ENCODE measurements at regions not wholly inside any gene's neighbourhood (a gene's known extent, or its start where the extent isn't known, plus 50 kb on each side); places are given as distances from the start of the nearest gene placed in this dataset.

DNA sequence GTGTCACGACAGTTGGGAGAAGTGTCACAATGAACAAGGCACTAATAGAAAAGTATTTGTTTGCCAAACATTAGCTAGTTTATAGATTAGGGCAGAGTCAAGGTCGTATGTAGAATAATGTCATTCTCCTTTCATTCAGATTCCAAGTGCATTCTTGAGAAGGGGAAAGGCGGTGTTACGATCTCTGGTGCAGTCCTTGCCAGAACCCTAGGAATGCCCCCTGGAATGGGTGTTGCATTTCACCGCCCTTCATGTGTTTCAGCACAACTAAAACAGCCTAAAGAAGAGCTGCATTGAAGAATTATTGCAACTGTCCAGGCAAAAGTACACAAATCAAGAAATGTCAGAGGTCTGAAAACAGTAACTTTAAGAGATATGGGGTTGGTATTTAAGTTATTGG is 721.0 kb upstream of the WWC1 start:
- Histone ChIP-seq H3K36me3 (ENCODE audit: control insufficient read depth in 1 of 2, insufficient read depth in 2 of 2, low read length in 1 of 2) (no peaks in the 10 kb centered on the region), H3K27me3 (ENCODE audit: control insufficient read depth in 1 of 2, insufficient read depth in 2 of 2, low read length in 1 of 2) (peaks cover 0 to 2% of the 10 kb centered on the region in 2 donors), H3K4me3 (ENCODE audit: low read length in 2 of 2) (no peak overlapping the region), H3K9me3 (ENCODE audit: control insufficient read depth, low read length) (no peaks in the 10 kb centered on the region), H3K27ac (ENCODE audit: low read depth in 1 of 2, low read length in 2 of 2) (no peak overlapping the region), H3K4me1 (ENCODE audit: control insufficient read depth in 1 of 2, insufficient read depth in 2 of 2, low read length in 2 of 2) (no peaks in the 10 kb centered on the region)
- DNase-seq (no peak), ATAC-seq (ENCODE audit: low FRiP score) (no peak)
- intact Hi-C loops (cut with DNase I) = loop anchor here (10.0 kb wide), 2 partner anchors 454 to 644 kb away; no protein-coding TSS in a partner anchor
- 46 to 48% methylated on average over 5 of the region's 5 CpGs for WGBS, 2 donors

GRCh38 chr5:167571824-167572223 is 719.6 kb upstream of the WWC1 start:
- whole genome bisulfite sequencing, 2 donors = 68 to 72% methylated on average over 3 of the region's 3 CpGs
- DNase-seq (no peak), ATAC-seq (ENCODE audit: low FRiP score) (no peak)
- Histone ChIP-seq H3K27ac (ENCODE audit: low read depth in 1 of 2, low read length in 2 of 2) (no peak overlapping the region), H3K4me1 (ENCODE audit: control insufficient read depth in 1 of 2, insufficient read depth in 2 of 2, low read length in 2 of 2) (no peaks in the 10 kb centered on the region), H3K27me3 (ENCODE audit: control insufficient read depth in 1 of 2, insufficient read depth in 2 of 2, low read length in 1 of 2) (peaks cover 0 to 2% of the 10 kb centered on the region in 2 donors), H3K9me3 (ENCODE audit: control insufficient read depth, low read length) (no peaks in the 10 kb centered on the region), H3K36me3 (ENCODE audit: control insufficient read depth in 1 of 2, insufficient read depth in 2 of 2, low read length in 1 of 2) (no peaks in the 10 kb centered on the region), H3K4me3 (ENCODE audit: low read length in 2 of 2) (no peak overlapping the region)
- intact Hi-C loops (cut with DNase I) = loop anchor here (10.0 kb wide), 2 partner anchors 453 to 643 kb away; no protein-coding TSS in a partner anchor

DNA sequence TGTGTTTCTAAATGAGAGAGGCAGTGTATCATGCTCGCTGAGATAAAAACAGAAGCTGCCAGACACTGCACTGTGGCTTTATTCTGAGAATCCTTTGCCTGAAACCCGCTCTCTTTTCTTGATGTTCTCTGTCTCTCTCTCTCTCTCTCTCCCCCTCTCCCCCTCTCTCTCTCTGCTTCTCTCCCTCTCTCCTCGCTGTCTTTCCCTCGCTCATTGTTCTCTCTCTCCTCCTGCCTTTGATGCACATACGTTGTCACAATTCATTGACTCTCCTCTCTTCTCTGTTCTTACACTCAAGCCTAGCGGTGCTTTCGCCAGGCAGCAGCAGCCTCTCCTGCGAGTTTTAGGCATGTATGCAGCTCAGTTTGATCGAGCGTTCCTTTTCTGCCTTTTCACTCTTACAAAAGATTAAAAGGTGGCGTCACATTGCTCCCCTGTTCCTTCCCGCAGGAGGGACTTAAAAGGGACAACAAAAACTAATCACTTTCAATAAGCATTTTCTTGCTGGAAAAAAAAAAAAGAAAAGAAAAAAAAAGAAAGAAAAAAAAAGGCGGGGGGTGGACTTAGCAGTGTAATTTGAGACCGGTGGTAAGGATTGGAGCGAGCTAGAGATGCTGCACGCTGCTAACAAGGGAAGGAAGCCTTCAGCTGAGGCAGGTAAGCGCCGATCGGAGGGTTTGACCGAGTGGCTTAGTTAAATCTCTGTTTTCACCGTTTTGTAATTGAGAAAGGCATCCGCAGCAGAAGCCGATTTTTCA is 717.9 kb upstream of the WWC1 start:
- Histone ChIP-seq H3K27ac (ENCODE audit: low read depth in 1 of 2, low read length in 2 of 2) (no peak overlapping the region), H3K36me3 (ENCODE audit: control insufficient read depth in 1 of 2, insufficient read depth in 2 of 2, low read length in 1 of 2) (no peaks in the 10 kb centered on the region), H3K4me3 (ENCODE audit: low read length in 2 of 2) (peak overlapping the region; percentile 34 to 41), H3K27me3 (ENCODE audit: control insufficient read depth in 1 of 2, insufficient read depth in 2 of 2, low read length in 1 of 2) (peaks cover 0 to 2% of the 10 kb centered on the region in 2 donors), H3K9me3 (ENCODE audit: control insufficient read depth, low read length) (peaks cover 1% of the 10 kb centered on the region), H3K4me1 (ENCODE audit: control insufficient read depth in 1 of 2, insufficient read depth in 2 of 2, low read length in 2 of 2) (no peaks in the 10 kb centered on the region)
- no peak for DNase-seq
- peak; percentile 36 for ATAC-seq (ENCODE audit: low FRiP score)
- intact Hi-C loops (cut with DNase I) = loop anchor here (10.0 kb wide), 2 partner anchors 451 to 641 kb away; no protein-coding TSS in a partner anchor
- WGBS, 2 donors = 1 to 3% methylated on average over 23 of the region's 23 CpGs

DNA sequence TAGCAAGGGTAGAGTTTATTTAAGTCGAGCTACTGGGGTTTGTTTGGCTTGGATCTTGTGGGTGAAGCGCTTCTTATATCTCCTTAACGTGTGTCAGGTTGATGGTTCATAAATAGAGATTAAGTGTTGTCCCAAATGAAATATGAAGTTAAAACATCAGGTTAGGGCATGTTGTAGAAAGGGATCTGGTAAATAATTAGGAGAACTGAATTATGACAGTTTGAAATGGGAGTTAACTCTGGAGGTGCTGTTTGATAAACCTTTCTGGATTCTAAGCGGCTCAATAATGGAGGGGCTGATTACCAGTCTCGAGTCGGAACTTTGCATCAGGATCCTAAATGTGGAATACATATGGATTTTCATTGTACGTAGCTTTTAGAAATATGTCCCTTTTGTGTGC is 717.0 kb upstream of the WWC1 start:
- ATAC-seq (ENCODE audit: low FRiP score) = no peak
- H3K27me3 ChIP-seq (ENCODE audit: control insufficient read depth in 1 of 2, insufficient read depth in 2 of 2, low read length in 1 of 2) = peaks cover 0 to 2% of the 10 kb centered on the region in 2 donors
- H3K36me3 ChIP-seq (ENCODE audit: control insufficient read depth in 1 of 2, insufficient read depth in 2 of 2, low read length in 1 of 2) = no peaks in the 10 kb centered on the region
- DNase-seq = no peak
- no peak overlapping the region for H3K4me3 ChIP-seq (ENCODE audit: low read length in 2 of 2)
- peaks cover 1% of the 10 kb centered on the region for H3K9me3 ChIP-seq (ENCODE audit: control insufficient read depth, low read length)
- intact Hi-C loops (cut with DNase I) = loop anchor here (10.0 kb wide), 2 partner anchors 450 to 640 kb away; no protein-coding TSS in a partner anchor
- 34 to 38% methylated on average over 7 of the region's 7 CpGs for WGBS, 2 donors
- H3K27ac ChIP-seq (ENCODE audit: low read depth in 1 of 2, low read length in 2 of 2) = no peak overlapping the region
- H3K4me1 ChIP-seq (ENCODE audit: control insufficient read depth in 1 of 2, insufficient read depth in 2 of 2, low read length in 2 of 2) = no peaks in the 10 kb centered on the region

DNA sequence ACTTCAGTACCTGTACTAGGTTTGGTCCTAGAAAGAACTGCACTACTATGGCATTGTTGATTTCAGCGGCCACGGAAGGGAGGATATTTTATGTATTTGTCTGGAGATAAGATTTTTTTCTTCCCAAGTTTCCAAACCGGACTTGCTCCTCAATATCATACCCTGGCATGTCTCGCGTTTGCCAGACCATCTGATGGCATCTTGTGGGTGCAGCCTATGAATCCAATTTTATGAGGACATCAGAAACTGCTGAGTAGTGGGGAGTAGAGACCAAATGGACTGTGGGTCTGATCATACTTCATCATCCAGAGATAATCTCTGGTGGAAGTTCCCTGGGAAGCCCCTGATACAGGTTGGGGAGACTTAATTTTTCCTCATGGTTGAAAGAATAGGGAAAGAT is 716.1 kb upstream of the WWC1 start:
- Histone ChIP-seq H3K27ac (ENCODE audit: low read depth in 1 of 2, low read length in 2 of 2) (no peak overlapping the region), H3K9me3 (ENCODE audit: control insufficient read depth, low read length) (peaks cover 1% of the 10 kb centered on the region), H3K36me3 (ENCODE audit: control insufficient read depth in 1 of 2, insufficient read depth in 2 of 2, low read length in 1 of 2) (no peaks in the 10 kb centered on the region), H3K27me3 (ENCODE audit: control insufficient read depth in 1 of 2, insufficient read depth in 2 of 2, low read length in 1 of 2) (peaks cover 0 to 2% of the 10 kb centered on the region in 2 donors), H3K4me1 (ENCODE audit: control insufficient read depth in 1 of 2, insufficient read depth in 2 of 2, low read length in 2 of 2) (no peaks in the 10 kb centered on the region), H3K4me3 (ENCODE audit: low read length in 2 of 2) (no peak overlapping the region)
- intact Hi-C loops (cut with DNase I) = loop anchor here (10.0 kb wide), 2 partner anchors 449 to 639 kb away; no protein-coding TSS in a partner anchor
- ATAC-seq (ENCODE audit: low FRiP score) (no peak), DNase-seq (no peak)
- 73 to 82% methylated on average over 5 of the region's 5 CpGs for WGBS, 2 donors

- DNase-seq (no peak), ATAC-seq (ENCODE audit: low FRiP score) (no peak)
- Histone ChIP-seq H3K36me3 (ENCODE audit: control insufficient read depth in 1 of 2, insufficient read depth in 2 of 2, low read length in 1 of 2) (no peaks in the 10 kb centered on the region), H3K4me3 (ENCODE audit: low read length in 2 of 2) (no peak overlapping the region), H3K27me3 (ENCODE audit: control insufficient read depth in 1 of 2, insufficient read depth in 2 of 2, low read length in 1 of 2) (peaks cover 0 to 2% of the 10 kb centered on the region in 2 donors), H3K27ac (ENCODE audit: low read depth in 1 of 2, low read length in 2 of 2) (no peak overlapping the region), H3K4me1 (ENCODE audit: control insufficient read depth in 1 of 2, insufficient read depth in 2 of 2, low read length in 2 of 2) (no peaks in the 10 kb centered on the region), H3K9me3 (ENCODE audit: control insufficient read depth, low read length) (peaks cover 1% of the 10 kb centered on the region)
- WGBS, 2 donors = 78 to 82% methylated on average over 2 of the region's 2 CpGs
- intact Hi-C loops (cut with DNase I) = loop anchor here (10.0 kb wide), 2 partner anchors 449 to 639 kb away; no protein-coding TSS in a partner anchor
These were observed 715.3 kb upstream of the WWC1 start for GRCh38 chr5:167576126-167576525.

- Histone ChIP-seq H3K4me1 (ENCODE audit: control insufficient read depth in 1 of 2, insufficient read depth in 2 of 2, low read length in 2 of 2) (no peaks in the 10 kb centered on the region), H3K36me3 (ENCODE audit: control insufficient read depth in 1 of 2, insufficient read depth in 2 of 2, low read length in 1 of 2) (no peaks in the 10 kb centered on the region), H3K27ac (ENCODE audit: low read depth in 1 of 2, low read length in 2 of 2) (no peak overlapping the region), H3K9me3 (ENCODE audit: control insufficient read depth, low read length) (peaks cover 1% of the 10 kb centered on the region), H3K4me3 (ENCODE audit: low read length in 2 of 2) (no peak overlapping the region), H3K27me3 (ENCODE audit: control insufficient read depth in 1 of 2, insufficient read depth in 2 of 2, low read length in 1 of 2) (peaks cover 0 to 2% of the 10 kb centered on the region in 2 donors)
- intact Hi-C loops (cut with DNase I) = loop anchor here (10.0 kb wide), 2 partner anchors 448 to 638 kb away; no protein-coding TSS in a partner anchor
- ATAC-seq (ENCODE audit: low FRiP score) (no peak), DNase-seq (no peak)
- WGBS, 2 donors = 22 to 26% methylated on average over 4 of the region's 4 CpGs
These were observed 714.5 kb upstream of the WWC1 start for GRCh38 chr5:167576897-167577296.

DNA sequence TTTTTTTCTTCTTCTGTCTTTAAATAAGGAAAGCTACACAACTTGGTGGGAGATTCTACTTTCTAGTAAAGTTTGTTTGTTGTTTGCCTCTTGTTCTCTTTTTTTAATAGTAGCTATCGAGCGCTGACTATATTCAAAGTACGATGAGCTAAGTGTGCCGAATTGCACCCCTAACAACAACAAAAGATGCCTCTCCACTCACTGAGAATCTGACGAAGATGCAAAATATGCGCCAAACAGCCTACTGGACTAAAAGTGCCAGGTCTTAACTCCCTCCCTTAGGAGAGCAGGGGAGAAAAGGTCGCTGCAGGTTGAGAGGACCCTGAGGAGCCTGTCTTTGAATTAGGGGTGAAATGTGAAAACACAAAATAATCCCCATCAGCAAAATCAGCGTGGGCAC is 713.8 kb upstream of the WWC1 start:
- H3K4me3 ChIP-seq (ENCODE audit: low read length in 2 of 2) = no peak overlapping the region
- H3K9me3 ChIP-seq (ENCODE audit: control insufficient read depth, low read length) = peaks cover 1% of the 10 kb centered on the region
- 86 to 88% methylated on average over 8 of the region's 8 CpGs for WGBS, 2 donors
- intact Hi-C loops (cut with DNase I) = loop anchor here (10.0 kb wide), 2 partner anchors 447 to 637 kb away; no protein-coding TSS in a partner anchor
- H3K4me1 ChIP-seq (ENCODE audit: control insufficient read depth in 1 of 2, insufficient read depth in 2 of 2, low read length in 2 of 2) = no peaks in the 10 kb centered on the region
- peaks cover 0 to 2% of the 10 kb centered on the region in 2 donors for H3K27me3 ChIP-seq (ENCODE audit: control insufficient read depth in 1 of 2, insufficient read depth in 2 of 2, low read length in 1 of 2)
- no peak for DNase-seq
- no peak overlapping the region for H3K27ac ChIP-seq (ENCODE audit: low read depth in 1 of 2, low read length in 2 of 2)
- no peak for ATAC-seq (ENCODE audit: low FRiP score)
- H3K36me3 ChIP-seq (ENCODE audit: control insufficient read depth in 1 of 2, insufficient read depth in 2 of 2, low read length in 1 of 2) = no peaks in the 10 kb centered on the region

All from aorta (tissue), 5 donors.